Naive thymus-derived CD4-positive, alpha-beta T cell (primary cell): ENCODE measurements at regions not wholly inside any gene's neighbourhood (a gene's known extent, or its start where the extent isn't known, plus 50 kb on each side); places are given as distances from the start of the nearest gene placed in this dataset.

Experiments
- ATAC-seq: fragments of 150-1000 bp; cut with Tn5 transposase; 2 replicates; pipeline ENCODE4 v1.10.0; 2021; ENCODE audit warnings: mild to moderate bottlenecking, moderate library complexity
- CTCF ChIA-PET: fragments of 350-600 bp; sonication (Branson Sonifier 250); formaldehyde crosslinking; loops from one replicate; lab custom pipeline; 2021; ENCODE audit warnings: antibody characterized with exemption; lab: Charles Lee
- POLR2A ChIA-PET: fragments of 350-600 bp; sonication (Branson Sonifier 250); formaldehyde crosslinking; loops from one replicate; lab custom pipeline; 2021; ENCODE audit warnings: antibody characterized with exemption, inconsistent platforms; lab: Charles Lee
- DNase-seq, 9 donors: peaks; one replicate each; pipeline versions ENCODE4 v3.0.0 to v3.0.0-alpha.2; 2020 to 2022; ENCODE audit warnings: mixed read lengths in 1 of 9
- H3K27ac ChIP-seq: one replicate; pipeline ENCODE4 v1.7.0; 2013; ENCODE audit warnings: mild to moderate bottlenecking, low read depth, low read length, moderate library complexity
- H3K27me3 ChIP-seq, 2 donors: one replicate each; pipeline ENCODE4 v1.7.0; 2013; ENCODE audit warnings: low read length in 2 of 2, mild to moderate bottlenecking in 2 of 2, moderate library complexity in 2 of 2; ENCODE audit not compliant: control insufficient read depth in 2 of 2, insufficient read depth in 2 of 2
- H3K36me3 ChIP-seq, 3 experiments: 1 replicate in 2 of 3; 2 replicates in 1 of 3; pipeline ENCODE4 v1.7.0; 2013; ENCODE audit warnings: low read length in 3 of 3, mild to moderate bottlenecking in 3 of 3, moderate library complexity in 1 of 3; ENCODE audit not compliant: insufficient read depth in 3 of 3, control insufficient read depth in 2 of 3
- H3K4me1 ChIP-seq, 2 donors: one replicate each; pipeline ENCODE4 v1.7.0; 2013; ENCODE audit warnings: low read length in 2 of 2, mild to moderate bottlenecking in 2 of 2, moderate library complexity in 1 of 2; ENCODE audit not compliant: control insufficient read depth in 2 of 2, insufficient read depth in 2 of 2
- H3K4me3 ChIP-seq: 2 replicates; pipeline ENCODE4 v1.7.0; 2013; ENCODE audit warnings: mild to moderate bottlenecking, low read length
- H3K9me3 ChIP-seq, 3 experiments: 1 replicate in 2 of 3; 2 replicates in 1 of 3; pipeline ENCODE4 v1.7.0; 2013; ENCODE audit warnings: low read length in 3 of 3; ENCODE audit not compliant: control insufficient read depth in 2 of 3
- H3K27ac Mint-ChIP-seq, 9 donors: one replicate each; pipeline ENCODE4 v1.8.0; 2020 to 2022; ENCODE audit warnings: mixed read lengths in 9 of 9, mild to moderate bottlenecking in 8 of 9, moderate library complexity in 5 of 9, inconsistent platforms in 2 of 9
- H3K27me3 Mint-ChIP-seq, 5 donors: one replicate each; pipeline ENCODE4 v1.8.0; 2021 to 2022; ENCODE audit warnings: mixed read lengths in 5 of 5, mild to moderate bottlenecking in 1 of 5
- H3K36me3 Mint-ChIP-seq, 5 donors: one replicate each; pipeline ENCODE4 v1.8.0; 2020 to 2022; ENCODE audit warnings: mixed read lengths in 5 of 5, mild to moderate bottlenecking in 3 of 5, inconsistent platforms in 1 of 5
- H3K4me1 Mint-ChIP-seq, 7 donors: one replicate each; pipeline ENCODE4 v1.8.0; 2020 to 2022; ENCODE audit warnings: mixed read lengths in 7 of 7, mild to moderate bottlenecking in 3 of 7, inconsistent platforms in 1 of 7
- H3K4me3 Mint-ChIP-seq, 10 donors: one replicate each; pipeline ENCODE4 v1.8.0; 2020 to 2022; ENCODE audit warnings: mild to moderate bottlenecking in 10 of 10, mixed read lengths in 10 of 10, moderate library complexity in 6 of 10, inconsistent platforms in 2 of 10
- H3K9me3 Mint-ChIP-seq, 11 donors: one replicate each; pipeline ENCODE4 v1.8.0; 2020 to 2022; ENCODE audit warnings: mixed read lengths in 11 of 11, mild to moderate bottlenecking in 4 of 11, inconsistent platforms in 1 of 11, moderate library complexity in 1 of 11
- intact Hi-C, 2 donors: fragments of 100-400 bp; cut with micrococcal nuclease; formaldehyde crosslinking; loops; one replicate each; pipeline ENCODE4 v1.15.1; 2023

DNA sequence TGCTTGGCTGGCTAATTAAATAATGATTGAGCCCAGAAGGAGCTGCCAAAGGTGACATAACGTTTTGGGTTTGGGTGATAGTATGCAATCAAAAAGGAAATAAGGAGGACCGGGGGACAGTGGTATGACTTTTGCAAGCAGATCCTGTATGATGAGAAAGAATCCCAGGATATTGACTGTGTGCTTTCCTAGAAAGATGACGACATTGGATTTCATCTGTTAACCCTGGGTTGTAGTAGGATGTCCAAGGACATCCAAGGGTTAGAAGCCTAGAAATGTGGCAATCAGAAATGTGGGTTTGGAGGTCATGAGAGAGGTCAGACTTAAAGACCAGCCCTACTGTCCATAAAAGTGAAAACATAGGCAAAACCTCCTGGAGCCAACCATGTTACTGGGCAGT is 50.3 kb upstream of the HMHB1 start:
- no peaks in the 10 kb centered on the region for H3K4me1 ChIP-seq
- Mint-ChIP-seq H3K36me3 (peaks cover 0 to 2% (median 0%) of the 10 kb centered on the region in 5 donors), H3K27ac (no peak overlapping the region), H3K9me3 (peaks cover 0 to 5% (median 0%) of the 10 kb centered on the region in 11 donors), H3K4me1 (no peaks in the 10 kb centered on the region), H3K27me3 (peaks cover 5 to 22% (median 13%) of the 10 kb centered on the region in 5 donors), H3K4me3 (no peak overlapping the region)
- CTCF ChIA-PET: no interaction called here
- DNase-seq (no peak), ATAC-seq (no peak)
- no peaks in the 10 kb centered on the region for H3K27me3 ChIP-seq
- POLR2A ChIA-PET: no interaction called here
- intact Hi-C loops: no loop called here
- no peaks in the 10 kb centered on the region for H3K9me3 ChIP-seq
- no peaks in the 10 kb centered on the region for H3K36me3 ChIP-seq
- H3K4me3 ChIP-seq: no peak overlapping the region
- no peak overlapping the region for H3K27ac ChIP-seq

DNA sequence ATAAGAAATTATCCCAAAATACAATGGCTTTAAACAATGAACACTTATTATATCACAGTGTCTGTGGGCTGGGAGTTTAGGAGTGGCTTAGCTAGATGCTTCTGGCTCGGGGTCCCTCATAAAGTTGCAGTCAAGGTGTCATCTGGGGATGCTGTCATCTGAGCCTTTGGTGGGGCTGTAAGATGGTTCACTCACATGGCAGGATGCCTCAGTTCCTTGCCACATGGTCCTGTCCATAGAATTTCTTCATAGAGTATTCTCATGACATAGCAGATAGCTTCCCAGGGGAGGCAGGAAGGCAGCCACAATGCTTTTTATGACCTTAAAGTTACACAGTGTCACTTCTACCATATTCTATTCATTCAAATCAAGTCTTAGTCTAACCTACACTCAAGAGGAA is 51.2 kb upstream of the HMHB1 start:
- no peaks in the 10 kb centered on the region for H3K27me3 ChIP-seq
- intact Hi-C loops: no loop called here
- Mint-ChIP-seq H3K36me3 (peaks cover 0 to 2% (median 0%) of the 10 kb centered on the region in 5 donors), H3K9me3 (peaks cover 0 to 5% (median 0%) of the 10 kb centered on the region in 11 donors), H3K4me1 (no peaks in the 10 kb centered on the region), H3K27me3 (peaks cover 5 to 18% (median 13%) of the 10 kb centered on the region in 5 donors), H3K4me3 (no peak overlapping the region), H3K27ac (no peak overlapping the region)
- CTCF ChIA-PET: no interaction called here
- POLR2A ChIA-PET: no interaction called here
- H3K36me3 ChIP-seq: no peaks in the 10 kb centered on the region
- H3K4me3 ChIP-seq: no peak overlapping the region
- no peaks in the 10 kb centered on the region for H3K4me1 ChIP-seq
- DNase-seq (no peak), ATAC-seq (no peak)
- no peaks in the 10 kb centered on the region for H3K9me3 ChIP-seq
- H3K27ac ChIP-seq: no peak overlapping the region

DNA sequence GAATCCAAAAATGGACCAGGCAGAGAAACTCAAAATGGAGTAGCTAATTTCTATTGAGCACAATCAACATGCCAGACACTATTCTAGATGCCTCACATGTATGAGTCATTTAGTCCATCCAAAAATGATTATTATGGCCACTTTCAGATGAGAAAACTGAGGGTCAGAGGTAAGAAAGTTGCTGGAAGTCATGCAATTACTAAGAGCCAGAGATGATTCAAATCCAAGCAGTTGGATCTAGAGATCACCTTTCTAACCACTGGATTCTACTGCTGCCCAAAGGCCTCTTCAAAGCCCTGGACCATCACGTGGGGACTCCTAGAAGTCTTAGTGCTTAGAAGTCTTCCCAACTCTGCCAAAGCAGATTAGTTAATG is 51.8 kb upstream of the HMHB1 start:
- DNase-seq: no peak
- intact Hi-C loops: no loop called here
- Histone ChIP-seq H3K27ac (no peak overlapping the region), H3K27me3 (no peaks in the 10 kb centered on the region), H3K36me3 (no peaks in the 10 kb centered on the region), H3K4me3 (no peak overlapping the region), H3K9me3 (no peaks in the 10 kb centered on the region), H3K4me1 (no peaks in the 10 kb centered on the region)
- ChIA-PET CTCF (no interaction called here), POLR2A (no interaction called here)
- peaks cover 0 to 2% (median 0%) of the 10 kb centered on the region in 5 donors for H3K36me3 Mint-ChIP-seq
- no peak for ATAC-seq
- H3K9me3 Mint-ChIP-seq: peaks cover 0 to 5% (median 0%) of the 10 kb centered on the region in 11 donors
- no peaks in the 10 kb centered on the region for H3K4me1 Mint-ChIP-seq
- no peak overlapping the region for H3K4me3 Mint-ChIP-seq
- peaks cover 5 to 17% (median 13%) of the 10 kb centered on the region in 5 donors for H3K27me3 Mint-ChIP-seq
- no peak overlapping the region for H3K27ac Mint-ChIP-seq

DNA sequence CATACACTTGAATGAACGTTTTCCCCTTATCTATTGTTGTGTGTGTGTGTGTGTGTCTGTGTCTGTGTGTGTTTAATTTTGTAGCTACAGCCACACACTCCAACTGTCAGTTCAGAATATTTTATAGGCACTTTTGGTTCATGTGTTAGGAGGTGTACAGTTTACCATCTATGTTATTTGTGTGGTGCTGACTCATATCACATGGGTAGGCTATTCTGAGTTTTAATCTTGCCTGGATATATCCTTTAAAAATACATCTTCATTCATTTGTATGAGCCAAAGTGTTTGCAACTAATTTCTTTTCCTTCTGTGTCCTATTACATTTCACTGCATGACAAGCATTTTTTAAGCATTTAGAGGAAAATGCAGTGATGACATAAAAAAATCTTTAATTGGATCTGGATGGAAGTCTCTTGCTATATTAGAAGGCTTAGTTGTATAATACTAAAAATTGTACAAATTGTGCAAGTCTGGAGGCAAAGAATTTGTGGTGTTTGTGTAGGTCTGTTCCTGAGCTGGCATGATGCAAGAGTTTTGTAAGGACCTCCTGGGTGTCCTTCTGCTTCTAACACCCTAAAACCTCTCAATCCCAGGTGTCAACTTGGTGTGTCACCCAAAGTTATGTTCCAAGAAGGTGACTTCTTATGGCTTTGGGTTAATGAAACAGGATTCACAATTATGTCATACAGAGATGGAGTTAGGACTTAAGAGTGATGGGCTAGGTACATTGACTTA is 52.4 kb upstream of the HMHB1 start:
- ChIA-PET POLR2A (no interaction called here), CTCF (no interaction called here)
- Mint-ChIP-seq H3K27me3 (peaks cover 5 to 15% (median 12%) of the 10 kb centered on the region in 5 donors), H3K4me1 (no peaks in the 10 kb centered on the region), H3K4me3 (no peak overlapping the region), H3K36me3 (peaks cover 0 to 2% (median 0%) of the 10 kb centered on the region in 5 donors), H3K27ac (no peak overlapping the region), H3K9me3 (peaks cover 0 to 5% (median 0%) of the 10 kb centered on the region in 11 donors)
- no peak overlapping the region for H3K4me3 ChIP-seq
- DNase-seq: no peak
- no peaks in the 10 kb centered on the region for H3K36me3 ChIP-seq
- H3K9me3 ChIP-seq: no peaks in the 10 kb centered on the region
- no peaks in the 10 kb centered on the region for H3K27me3 ChIP-seq
- intact Hi-C loops: no loop called here
- no peak for ATAC-seq
- H3K27ac ChIP-seq: no peak overlapping the region
- H3K4me1 ChIP-seq: no peaks in the 10 kb centered on the region

- CTCF ChIA-PET: no interaction called here
- no peak for ATAC-seq
- H3K36me3 ChIP-seq: no peaks in the 10 kb centered on the region
- no peaks in the 10 kb centered on the region for H3K4me1 ChIP-seq
- H3K9me3 ChIP-seq: no peaks in the 10 kb centered on the region
- no peaks in the 10 kb centered on the region for H3K27me3 ChIP-seq
- no peak for DNase-seq
- Mint-ChIP-seq H3K4me3 (no peak overlapping the region), H3K27me3 (peaks cover 5 to 11% (median 8%) of the 10 kb centered on the region in 5 donors), H3K27ac (no peak overlapping the region), H3K4me1 (peaks cover 0 to 2% (median 0%) of the 10 kb centered on the region in 7 donors), H3K36me3 (peaks cover 0 to 2% (median 0%) of the 10 kb centered on the region in 5 donors), H3K9me3 (peaks cover 0 to 5% (median 0%) of the 10 kb centered on the region in 11 donors)
- no peak overlapping the region for H3K4me3 ChIP-seq
- intact Hi-C loops: no loop called here
- no peak overlapping the region for H3K27ac ChIP-seq
- POLR2A ChIA-PET: no interaction called here
Observed at GRCh38 chr5:143758750-143759149, 53.2 kb upstream of the HMHB1 start.

GRCh38 chr5:143758015-143758414 is 53.9 kb upstream of the HMHB1 start:
- Mint-ChIP-seq H3K27ac (no peak overlapping the region), H3K4me3 (no peak overlapping the region), H3K27me3 (peaks cover 5 to 11% (median 9%) of the 10 kb centered on the region in 5 donors), H3K36me3 (peaks cover 0 to 2% (median 0%) of the 10 kb centered on the region in 5 donors), H3K4me1 (peaks cover 0 to 2% (median 0%) of the 10 kb centered on the region in 7 donors), H3K9me3 (peaks cover 0 to 5% (median 0%) of the 10 kb centered on the region in 11 donors)
- ChIA-PET POLR2A (no interaction called here), CTCF (no interaction called here)
- Histone ChIP-seq H3K9me3 (no peaks in the 10 kb centered on the region), H3K4me1 (no peaks in the 10 kb centered on the region), H3K27me3 (no peaks in the 10 kb centered on the region), H3K4me3 (no peak overlapping the region), H3K36me3 (no peaks in the 10 kb centered on the region), H3K27ac (no peak overlapping the region)
- DNase-seq: no peak
- intact Hi-C loops: no loop called here
- no peak for ATAC-seq

- Mint-ChIP-seq H3K9me3 (peaks cover 0 to 2% (median 0%) of the 10 kb centered on the region in 11 donors), H3K27ac (no peak overlapping the region), H3K27me3 (peaks cover 0 to 14% (median 4%) of the 10 kb centered on the region in 5 donors), H3K4me3 (no peak overlapping the region), H3K4me1 (peaks cover 0 to 2% (median 0%) of the 10 kb centered on the region in 7 donors), H3K36me3 (peaks cover 0 to 2% (median 0%) of the 10 kb centered on the region in 5 donors)
- Histone ChIP-seq H3K4me3 (no peak overlapping the region), H3K36me3 (no peaks in the 10 kb centered on the region), H3K4me1 (no peaks in the 10 kb centered on the region), H3K9me3 (no peaks in the 10 kb centered on the region), H3K27me3 (no peaks in the 10 kb centered on the region), H3K27ac (no peak overlapping the region)
- ATAC-seq: no peak
- intact Hi-C loops: no loop called here
- POLR2A ChIA-PET: no interaction called here
- no peak for DNase-seq
- CTCF ChIA-PET: no interaction called here
Observed at GRCh38 chr5:143757116-143757515, 54.8 kb upstream of the HMHB1 start.
